ENCODE measurements at regions not wholly inside any gene's neighbourhood (a gene's known extent, or its start where the extent isn't known, plus 50 kb on each side); places are given as distances from the start of the nearest gene placed in this dataset.

DNA sequence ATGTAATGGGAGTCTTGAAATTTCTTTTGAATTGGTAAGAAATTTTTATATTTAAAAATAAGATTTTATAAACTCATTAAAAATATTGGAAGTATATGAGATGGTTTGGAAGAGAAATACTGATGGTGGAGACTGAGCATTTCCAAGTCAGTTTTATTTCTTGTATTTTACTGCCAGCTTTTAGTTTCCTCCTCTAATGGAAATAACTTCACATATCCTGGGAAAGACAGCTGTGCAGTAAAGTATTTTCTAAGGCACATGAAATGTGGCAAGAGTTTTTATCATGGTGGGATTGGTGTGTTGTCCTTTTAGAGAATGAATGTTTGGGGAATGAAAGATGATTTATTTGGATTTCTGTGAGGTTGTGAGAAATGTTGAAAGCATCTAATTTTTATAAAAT lies 346.9 kb upstream of the RGS6 start:
- TF ChIP-seq, protein P1, sequence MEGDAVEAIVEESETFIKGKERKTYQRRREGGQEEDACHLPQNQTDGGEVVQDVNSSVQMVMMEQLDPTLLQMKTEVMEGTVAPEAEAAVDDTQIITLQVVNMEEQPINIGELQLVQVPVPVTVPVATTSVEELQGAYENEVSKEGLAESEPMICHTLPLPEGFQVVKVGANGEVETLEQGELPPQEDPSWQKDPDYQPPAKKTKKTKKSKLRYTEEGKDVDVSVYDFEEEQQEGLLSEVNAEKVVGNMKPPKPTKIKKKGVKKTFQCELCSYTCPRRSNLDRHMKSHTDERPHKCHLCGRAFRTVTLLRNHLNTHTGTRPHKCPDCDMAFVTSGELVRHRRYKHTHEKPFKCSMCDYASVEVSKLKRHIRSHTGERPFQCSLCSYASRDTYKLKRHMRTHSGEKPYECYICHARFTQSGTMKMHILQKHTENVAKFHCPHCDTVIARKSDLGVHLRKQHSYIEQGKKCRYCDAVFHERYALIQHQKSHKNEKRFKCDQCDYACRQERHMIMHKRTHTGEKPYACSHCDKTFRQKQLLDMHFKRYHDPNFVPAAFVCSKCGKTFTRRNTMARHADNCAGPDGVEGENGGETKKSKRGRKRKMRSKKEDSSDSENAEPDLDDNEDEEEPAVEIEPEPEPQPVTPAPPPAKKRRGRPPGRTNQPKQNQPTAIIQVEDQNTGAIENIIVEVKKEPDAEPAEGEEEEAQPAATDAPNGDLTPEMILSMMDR (IDR thresholded peaks at IDR 0.05; ENCODE audit: borderline replicate concordance, extremely low read depth, insufficient read depth) = no peak
- Histone ChIP-seq H3K36me3 (ENCODE audit: control insufficient read depth in 2 of 3, insufficient read depth in 3 of 3, low read length in 3 of 3) (no peaks in the 10 kb centered on the region), H3K9me3 (ENCODE audit: control insufficient read depth in 2 of 3, insufficient read depth in 1 of 3, low read length in 3 of 3) (no peaks in the 10 kb centered on the region), H3K4me3 (ENCODE audit: low read length in 3 of 3) (no peak overlapping the region), H3K27ac (ENCODE audit: low read depth in 2 of 2, low read length in 2 of 2) (no peak overlapping the region), H3K4me1 (ENCODE audit: control insufficient read depth in 2 of 3, insufficient read depth in 2 of 3, low read depth in 1 of 3, low read length in 3 of 3) (peaks cover 0 to 2% (median 0%) of the 10 kb centered on the region in 3 donors), H3K9ac (ENCODE audit: low read length in 3 of 3) (no peak overlapping the region), H3K27me3 (ENCODE audit: control insufficient read depth, insufficient read depth, low read length) (no peaks in the 10 kb centered on the region)
- intact Hi-C loops (cut with DNase I) = no loop called here
- DNase-seq = no peak
- FAIRE-seq = no peak

DNA sequence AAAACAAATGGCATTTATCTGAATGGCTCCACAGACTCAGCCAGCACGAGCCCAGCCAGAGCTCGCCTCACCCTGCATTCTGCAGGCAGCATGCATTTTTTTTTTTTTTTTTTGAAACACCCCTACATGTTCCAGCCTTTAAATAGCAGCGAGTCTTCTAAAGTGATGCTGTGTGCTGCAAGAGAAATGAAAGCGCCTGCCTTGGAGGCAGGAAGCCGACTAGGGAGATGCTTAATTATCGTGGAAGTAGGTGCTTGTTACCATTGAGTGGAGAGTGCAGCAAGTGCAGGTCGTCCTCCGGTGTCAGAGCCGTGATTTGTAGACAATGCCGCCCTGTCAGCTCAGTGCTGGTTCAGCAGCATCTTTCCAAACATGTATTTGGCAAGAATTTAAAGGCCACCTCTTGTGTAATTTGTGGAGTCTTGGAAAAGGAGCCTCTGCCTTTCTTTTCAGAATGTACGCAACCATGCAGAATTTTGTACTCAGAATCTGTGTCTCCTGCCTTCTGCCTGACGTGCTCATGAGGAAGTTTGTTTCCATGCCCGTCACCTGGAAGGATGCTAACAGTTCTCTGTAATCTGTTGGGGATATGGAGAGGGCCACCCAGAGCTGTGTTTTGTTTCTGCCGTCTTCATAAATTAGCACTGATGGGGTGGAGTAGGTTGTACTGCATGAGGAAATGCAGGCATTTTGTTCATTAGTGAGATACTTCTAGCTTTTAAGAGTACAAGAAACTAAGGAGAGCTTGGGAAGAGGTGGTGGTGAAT lies 345.9 kb upstream of the RGS6 start:
- H3K9ac ChIP-seq (ENCODE audit: low read length in 3 of 3) = no peak overlapping the region
- H3K4me1 ChIP-seq (ENCODE audit: control insufficient read depth in 2 of 3, insufficient read depth in 2 of 3, low read depth in 1 of 3, low read length in 3 of 3) = peaks cover 0 to 2% (median 0%) of the 10 kb centered on the region in 3 donors
- TF ChIP-seq, protein P1 (IDR thresholded peaks at IDR 0.05; ENCODE audit: borderline replicate concordance, extremely low read depth, insufficient read depth) = no peak
- H3K27ac ChIP-seq (ENCODE audit: low read depth in 2 of 2, low read length in 2 of 2) = no peak overlapping the region
- intact Hi-C loops (cut with DNase I) = no loop called here
- FAIRE-seq (no peak), DNase-seq (peak in 3 of 5 donors; percentile 30 to 46 (median 42))
- no peaks in the 10 kb centered on the region for H3K36me3 ChIP-seq (ENCODE audit: control insufficient read depth in 2 of 3, insufficient read depth in 3 of 3, low read length in 3 of 3)
- no peaks in the 10 kb centered on the region for H3K9me3 ChIP-seq (ENCODE audit: control insufficient read depth in 2 of 3, insufficient read depth in 1 of 3, low read length in 3 of 3)
- H3K4me3 ChIP-seq (ENCODE audit: low read length in 3 of 3) = peak overlapping the region in 2 of 3 donors; percentile 13 to 24
- no peaks in the 10 kb centered on the region for H3K27me3 ChIP-seq (ENCODE audit: control insufficient read depth, insufficient read depth, low read length)

DNA sequence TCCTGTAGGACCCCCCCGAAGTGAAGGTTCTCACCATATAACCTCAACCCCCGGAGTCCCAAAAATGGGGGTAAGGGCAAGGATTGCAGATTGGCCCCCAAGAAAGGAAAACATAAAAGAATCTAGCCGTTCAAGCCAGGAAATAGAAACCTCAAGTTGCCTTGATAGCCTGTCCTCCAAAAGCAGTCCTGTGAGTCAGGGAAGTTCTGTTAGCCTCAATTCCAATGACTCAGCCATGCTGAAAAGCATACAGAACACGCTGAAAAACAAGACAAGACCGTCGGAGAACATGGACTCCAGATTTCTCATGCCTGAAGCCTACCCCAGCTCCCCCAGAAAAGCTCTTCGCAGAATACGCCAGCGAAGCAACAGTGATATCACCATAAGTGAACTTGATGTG lies 344.2 kb upstream of the RGS6 start:
- no peak for DNase-seq
- TF ChIP-seq, protein P1 (IDR thresholded peaks at IDR 0.05; ENCODE audit: borderline replicate concordance, extremely low read depth, insufficient read depth) = no peak
- Histone ChIP-seq H3K4me1 (ENCODE audit: control insufficient read depth in 2 of 3, insufficient read depth in 2 of 3, low read depth in 1 of 3, low read length in 3 of 3) (peaks cover 0 to 2% (median 0%) of the 10 kb centered on the region in 3 donors), H3K27me3 (ENCODE audit: control insufficient read depth, insufficient read depth, low read length) (no peaks in the 10 kb centered on the region), H3K4me3 (ENCODE audit: low read length in 3 of 3) (no peak overlapping the region), H3K9me3 (ENCODE audit: control insufficient read depth in 2 of 3, insufficient read depth in 1 of 3, low read length in 3 of 3) (no peaks in the 10 kb centered on the region), H3K9ac (ENCODE audit: low read length in 3 of 3) (no peak overlapping the region), H3K36me3 (ENCODE audit: control insufficient read depth in 2 of 3, insufficient read depth in 3 of 3, low read length in 3 of 3) (no peaks in the 10 kb centered on the region), H3K27ac (ENCODE audit: low read depth in 2 of 2, low read length in 2 of 2) (no peak overlapping the region)
- no peak for FAIRE-seq
- intact Hi-C loops (cut with DNase I) = no loop called here

Data from kidney (tissue), 13 donors.